ENCODE measurements at regions not wholly inside any gene's neighbourhood (a gene's known extent, or its start where the extent isn't known, plus 50 kb on each side); places are given as distances from the start of the nearest gene placed in this dataset.

DNA sequence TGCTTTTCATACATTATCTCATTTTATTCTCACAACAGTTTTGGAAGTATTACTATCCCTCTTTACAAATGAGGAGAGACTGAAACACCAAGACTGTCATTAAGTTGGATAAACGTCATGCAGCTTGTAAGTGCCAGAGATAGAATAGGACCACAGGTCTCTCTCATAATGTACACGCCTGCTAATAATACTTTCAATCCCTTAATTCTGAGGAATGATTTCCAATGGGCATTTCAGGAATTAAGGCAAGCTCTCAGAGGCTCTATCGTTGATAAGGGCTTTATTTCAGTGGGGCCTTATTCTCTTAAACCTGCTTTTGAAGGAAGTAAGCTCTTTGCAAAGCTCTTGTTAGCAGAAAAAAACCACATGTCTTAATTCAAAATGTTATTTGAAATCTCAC is 229.1 kb downstream of the NFKBIZ start:
- DNase-seq (ENCODE audit: low read depth in 4 of 4, low spot score in 3 of 4): no peak

DNA sequence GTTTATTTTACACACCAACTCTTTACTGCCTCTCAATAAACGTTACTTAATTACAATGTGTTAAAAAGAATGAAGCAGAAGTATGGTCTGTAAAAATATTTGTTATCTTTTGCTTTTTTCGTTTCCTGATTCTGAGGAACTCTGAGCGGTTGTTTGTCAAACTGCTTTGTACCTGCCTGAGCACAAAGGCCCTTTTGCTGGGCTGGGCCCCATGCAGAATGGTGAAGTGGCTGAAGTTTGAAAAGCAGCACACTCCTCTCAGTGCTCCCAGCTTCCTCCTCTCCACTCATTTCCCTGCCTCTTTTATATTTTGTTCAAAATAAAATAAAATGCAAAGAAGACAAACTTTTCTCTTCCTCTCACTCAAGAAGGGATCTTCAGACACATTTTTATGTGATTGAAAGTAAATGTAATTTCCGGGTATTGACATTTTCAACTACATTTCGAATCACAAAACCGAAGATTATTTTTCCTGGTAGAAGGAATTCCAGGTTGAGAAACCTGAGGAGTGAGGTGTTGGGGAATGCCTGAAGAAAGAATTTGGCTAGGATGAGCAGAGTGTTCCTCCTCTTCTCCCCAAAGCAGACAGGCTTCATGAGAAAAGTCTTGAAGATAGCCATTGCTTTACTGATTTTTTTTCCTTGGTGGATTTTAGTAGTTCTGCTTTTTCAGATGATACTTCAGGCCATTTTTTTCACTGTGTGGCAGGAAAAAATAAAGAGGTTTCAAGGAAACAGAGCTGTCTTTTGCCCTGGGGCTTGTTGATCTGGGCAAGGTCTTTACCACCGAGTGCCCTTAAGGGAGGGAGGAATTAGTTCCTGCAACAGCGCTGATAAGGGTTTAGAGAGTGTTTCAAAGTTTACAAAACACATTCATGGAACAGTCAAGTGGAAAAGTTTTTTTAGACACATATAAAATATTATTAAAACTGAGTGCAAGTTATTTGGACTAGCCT is 229.8 kb downstream of the NFKBIZ start:
- no peak for DNase-seq (ENCODE audit: low read depth in 4 of 4, low spot score in 3 of 4)

DNA sequence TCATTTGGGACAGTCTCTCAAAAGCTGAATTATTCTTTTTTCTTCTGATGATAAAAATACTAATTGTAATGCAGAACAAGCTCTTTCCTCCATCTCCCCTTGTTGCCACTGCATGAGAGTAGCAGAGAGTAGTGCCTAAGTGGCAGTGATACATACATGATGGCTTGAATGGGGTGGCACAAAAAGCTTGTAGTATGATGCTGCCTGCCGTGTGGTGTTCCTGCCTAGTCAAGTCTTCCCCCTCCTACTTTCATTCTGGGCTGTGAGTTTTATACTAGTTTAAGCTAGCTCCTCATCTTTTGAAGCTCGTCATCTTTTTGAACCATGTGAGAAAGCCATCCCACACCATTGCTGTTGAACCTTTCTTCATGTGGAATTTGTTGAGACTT is 230.5 kb downstream of the NFKBIZ start:
- DNase-seq (ENCODE audit: low read depth in 4 of 4, low spot score in 3 of 4): no peak

DNA sequence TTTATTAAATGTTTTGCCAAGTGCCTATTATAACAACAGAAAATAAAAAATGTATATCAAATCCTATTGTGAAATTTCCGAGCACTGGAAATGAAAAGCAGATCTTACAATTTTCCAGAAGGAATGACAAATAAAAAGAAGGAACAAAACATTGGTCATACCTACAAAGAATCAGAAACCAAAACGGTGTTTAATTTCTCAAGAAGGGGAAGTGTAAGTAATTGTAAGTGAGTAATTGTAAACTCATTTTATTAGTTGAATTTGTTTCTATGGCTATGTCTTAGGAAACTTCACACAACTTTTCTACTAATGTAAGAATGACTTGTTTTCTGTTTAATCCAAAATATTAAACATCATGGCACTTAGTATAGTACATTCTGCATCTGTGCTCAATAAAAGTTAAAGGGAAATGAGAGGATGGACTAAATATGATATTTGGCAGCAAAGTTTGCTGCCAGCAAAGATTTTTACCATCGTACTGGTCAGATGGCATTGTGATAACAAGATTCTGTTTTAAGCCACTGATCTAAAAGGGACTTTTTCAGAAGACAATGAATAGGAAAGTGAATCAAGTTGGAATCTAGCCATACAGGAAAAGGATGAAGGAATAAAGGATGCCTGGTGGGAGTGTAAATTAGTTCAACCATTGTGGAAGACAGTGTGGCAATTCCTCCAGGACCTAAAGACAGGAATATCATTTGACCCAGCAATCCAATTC is 232.4 kb downstream of the NFKBIZ start:
- no peak for DNase-seq (ENCODE audit: low read depth in 4 of 4, low spot score in 3 of 4)

DNA sequence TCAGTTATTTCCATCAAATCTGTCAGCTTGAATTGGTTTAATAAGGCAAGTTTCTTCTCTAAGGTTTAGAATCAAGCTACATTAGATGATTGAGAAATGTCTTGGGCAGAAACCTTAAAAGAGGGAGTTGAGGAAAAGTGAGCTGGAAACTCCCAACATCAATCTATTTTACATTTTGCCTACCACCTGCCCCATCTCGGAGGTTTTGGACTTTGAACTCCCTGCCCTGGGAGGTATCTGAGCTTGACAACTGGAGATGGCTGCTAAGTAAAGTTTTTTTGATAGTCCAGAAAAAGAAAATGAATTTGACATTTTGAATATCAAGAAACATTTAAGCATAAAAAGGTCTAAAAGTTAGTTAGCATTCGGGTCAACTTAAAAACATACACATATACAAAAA is 234.2 kb downstream of the NFKBIZ start:
- no peak for DNase-seq (ENCODE audit: low read depth in 4 of 4, low spot score in 3 of 4)

DNA sequence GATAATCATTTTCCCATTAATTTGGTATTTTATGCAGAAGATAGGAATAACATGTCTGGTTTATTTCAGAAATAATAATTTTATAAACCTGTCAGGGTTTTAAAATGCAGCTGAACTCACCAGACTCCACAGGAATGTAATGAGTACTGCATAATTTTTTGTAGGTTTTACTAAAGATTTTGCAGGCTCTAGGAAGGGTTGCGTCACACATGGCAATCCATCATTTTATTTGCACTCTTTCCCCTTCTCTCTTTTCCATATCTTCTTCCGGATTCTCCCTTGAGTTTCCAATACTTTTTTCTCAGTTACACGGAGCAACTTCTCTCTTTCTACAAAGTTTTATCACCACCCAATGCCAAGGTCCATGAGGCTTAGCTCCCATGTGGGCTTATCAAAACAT is 234.7 kb downstream of the NFKBIZ start:
- no peak for DNase-seq (ENCODE audit: low read depth in 4 of 4, low spot score in 3 of 4)

DNA sequence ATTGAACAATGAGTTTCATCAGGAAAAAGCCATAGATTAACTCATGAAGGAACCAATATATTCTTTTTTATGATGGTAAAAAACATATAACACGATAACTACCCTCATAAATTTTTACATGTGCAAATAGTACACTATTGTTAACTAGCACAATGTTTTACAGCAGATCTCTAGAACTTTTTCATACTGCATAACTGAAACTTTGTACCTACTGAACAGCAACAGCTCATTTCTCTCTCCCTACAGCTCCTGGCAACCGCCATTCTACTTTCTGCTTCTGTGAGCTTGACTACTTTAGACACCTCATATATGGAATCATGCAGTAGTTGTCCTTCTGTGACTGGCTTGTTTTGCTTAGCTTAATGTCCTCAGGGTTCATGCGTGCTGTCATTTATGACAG is 235.4 kb downstream of the NFKBIZ start:
- DNase-seq (ENCODE audit: low read depth in 4 of 4, low spot score in 3 of 4): no peak

DNA sequence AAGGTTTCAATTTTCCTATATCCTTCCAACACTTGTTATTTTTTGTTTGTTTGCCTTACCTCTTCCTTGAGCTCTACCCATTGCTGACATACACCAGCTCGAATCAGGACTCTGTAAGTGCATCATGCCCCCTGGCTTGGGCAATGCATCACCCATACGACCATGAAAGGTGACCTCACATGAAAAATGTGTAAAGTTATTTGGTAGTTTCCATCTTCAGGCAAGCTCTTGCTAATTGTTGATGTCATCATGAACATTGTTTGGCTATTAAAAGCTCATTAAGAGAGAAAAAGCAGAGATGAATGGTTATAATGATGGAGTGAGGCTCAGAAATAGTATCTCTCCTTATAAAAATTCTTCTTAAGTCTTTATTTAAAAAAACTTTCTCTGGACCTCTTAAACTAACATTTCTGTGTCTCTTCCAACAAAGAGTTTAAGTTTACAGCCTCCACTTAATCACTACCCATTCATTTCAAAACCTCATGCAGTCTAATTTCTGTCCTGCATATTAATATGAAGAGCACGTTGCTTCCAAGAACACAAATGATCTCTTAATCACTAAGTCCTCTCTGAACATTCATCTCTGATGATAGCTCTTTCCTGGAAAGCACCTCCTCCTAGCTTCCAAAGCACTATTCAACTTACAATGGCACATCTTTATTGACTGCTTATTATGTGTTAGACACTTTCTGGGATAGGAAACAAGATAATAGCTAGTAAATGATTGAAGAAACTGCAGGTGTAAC is 236.3 kb downstream of the NFKBIZ start:
- no peak for DNase-seq (ENCODE audit: low read depth in 4 of 4, low spot score in 3 of 4)

DNA sequence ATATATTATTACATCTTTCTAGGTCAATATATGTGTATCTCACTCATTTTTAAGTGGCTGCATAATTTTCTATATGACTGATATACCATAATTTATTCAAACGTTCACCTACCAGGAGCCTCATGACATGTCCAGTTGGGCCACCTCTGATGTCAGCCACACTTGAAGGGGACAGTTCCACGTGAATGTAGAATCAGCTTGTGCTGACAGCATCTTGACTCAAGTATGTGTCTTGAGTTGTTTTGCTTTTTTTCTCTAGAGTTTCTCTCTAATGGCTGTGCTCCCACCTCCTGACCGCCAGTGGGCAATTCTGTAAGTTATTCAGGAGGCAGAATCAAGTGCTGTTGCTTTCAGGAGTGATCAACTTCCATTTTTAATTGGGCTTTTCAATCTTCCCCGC is 237.9 kb downstream of the NFKBIZ start:
- DNase-seq (ENCODE audit: low read depth in 4 of 4, low spot score in 3 of 4): no peak

DNA sequence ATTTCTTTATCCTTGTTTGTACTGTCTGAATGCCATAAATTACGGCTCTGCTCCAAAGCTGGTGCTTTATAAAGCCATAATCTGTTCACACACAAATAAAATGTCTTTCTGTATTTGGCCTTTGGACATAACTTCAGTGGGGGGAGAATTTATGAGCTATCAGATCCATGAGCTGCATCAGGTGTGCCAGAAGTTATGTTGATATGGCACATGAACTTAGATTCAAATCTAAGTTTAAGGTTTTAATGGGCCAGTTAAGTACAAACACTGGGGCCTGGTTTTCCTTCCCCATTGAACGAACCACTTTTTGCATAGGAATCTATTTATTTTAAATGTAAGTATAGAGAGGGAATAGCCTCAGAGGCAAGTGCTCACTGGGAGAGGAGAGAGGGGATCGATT is 239.9 kb downstream of the NFKBIZ start:
- DNase-seq (ENCODE audit: low read depth in 4 of 4, low spot score in 3 of 4): no peak

DNA sequence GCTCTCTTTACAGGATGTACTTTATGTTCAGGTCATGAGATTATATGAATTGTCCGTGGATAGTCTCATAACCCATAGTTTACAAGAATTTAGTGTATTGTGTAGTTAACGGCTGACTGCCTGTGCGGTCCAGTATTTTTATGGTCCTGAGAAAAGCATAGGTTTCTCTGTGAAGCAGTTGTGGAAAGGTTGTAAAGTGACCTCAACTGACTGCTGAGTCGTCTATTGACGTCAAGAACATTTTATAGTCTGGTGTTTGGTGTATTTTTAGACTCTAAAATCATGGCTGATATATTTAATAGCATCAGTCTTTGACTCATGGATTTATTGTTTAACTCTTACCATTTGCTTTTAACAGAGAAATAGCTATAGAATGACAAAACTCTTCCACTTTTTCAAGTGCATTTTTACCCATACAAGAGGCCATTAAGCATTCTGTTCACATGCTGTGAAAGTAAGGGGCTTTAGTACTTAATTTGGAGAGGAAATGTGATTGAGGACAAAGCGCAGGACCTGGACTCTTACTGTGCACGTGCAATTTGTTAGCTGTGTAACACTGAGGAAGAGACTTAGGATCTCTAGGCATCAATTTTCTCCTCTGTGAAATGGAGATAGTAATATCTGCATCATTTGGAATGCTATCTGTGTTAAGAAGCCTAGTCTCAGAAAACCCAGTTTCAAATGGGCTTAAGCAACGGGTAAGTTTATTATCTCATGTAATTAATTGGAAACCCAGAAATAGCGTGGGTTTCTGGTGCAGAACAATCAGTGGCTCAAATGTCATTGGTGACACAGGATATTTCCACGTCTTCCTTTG is 240.8 kb downstream of the NFKBIZ start:
- peak in 1 of 4 donors; percentile 28 for DNase-seq (ENCODE audit: low read depth in 4 of 4, low spot score in 3 of 4)

DNA sequence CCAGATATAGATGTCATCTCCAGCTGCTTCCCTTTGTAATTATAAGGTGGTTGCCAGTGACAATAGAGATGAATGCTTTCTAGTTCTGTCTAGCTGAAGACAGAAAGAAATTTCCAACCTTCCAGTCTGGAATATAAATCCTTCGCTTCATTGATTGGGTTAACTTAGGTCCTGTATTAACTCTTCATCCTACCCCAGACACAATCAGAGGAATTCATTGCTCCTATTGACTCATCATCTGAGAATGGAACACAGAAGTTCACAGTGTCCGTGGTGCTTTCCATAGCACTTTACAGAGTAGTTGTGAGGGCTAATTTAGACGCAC is 241.4 kb downstream of the NFKBIZ start:
- no peak for DNase-seq (ENCODE audit: low read depth in 4 of 4, low spot score in 3 of 4)

DNA sequence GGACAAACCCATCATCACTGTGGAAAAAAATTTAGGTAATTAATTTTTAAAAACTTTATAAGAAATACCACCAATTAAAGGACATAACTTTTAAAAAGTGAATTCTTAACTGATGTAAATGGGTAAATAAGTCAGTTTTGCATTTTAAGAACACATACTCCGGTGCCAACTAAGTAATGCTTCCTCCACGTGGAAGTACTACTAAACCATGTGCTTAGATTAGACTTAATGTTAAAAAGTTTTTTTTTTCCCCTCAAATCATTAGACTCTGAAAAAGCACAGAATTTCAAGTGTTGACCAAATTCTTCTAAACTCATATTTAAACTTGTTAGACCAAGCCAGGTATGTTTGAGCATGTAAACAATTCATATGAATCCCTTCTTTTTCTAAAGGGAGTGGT is 242.0 kb downstream of the NFKBIZ start:
- no peak for DNase-seq (ENCODE audit: low read depth in 4 of 4, low spot score in 3 of 4)

DNA sequence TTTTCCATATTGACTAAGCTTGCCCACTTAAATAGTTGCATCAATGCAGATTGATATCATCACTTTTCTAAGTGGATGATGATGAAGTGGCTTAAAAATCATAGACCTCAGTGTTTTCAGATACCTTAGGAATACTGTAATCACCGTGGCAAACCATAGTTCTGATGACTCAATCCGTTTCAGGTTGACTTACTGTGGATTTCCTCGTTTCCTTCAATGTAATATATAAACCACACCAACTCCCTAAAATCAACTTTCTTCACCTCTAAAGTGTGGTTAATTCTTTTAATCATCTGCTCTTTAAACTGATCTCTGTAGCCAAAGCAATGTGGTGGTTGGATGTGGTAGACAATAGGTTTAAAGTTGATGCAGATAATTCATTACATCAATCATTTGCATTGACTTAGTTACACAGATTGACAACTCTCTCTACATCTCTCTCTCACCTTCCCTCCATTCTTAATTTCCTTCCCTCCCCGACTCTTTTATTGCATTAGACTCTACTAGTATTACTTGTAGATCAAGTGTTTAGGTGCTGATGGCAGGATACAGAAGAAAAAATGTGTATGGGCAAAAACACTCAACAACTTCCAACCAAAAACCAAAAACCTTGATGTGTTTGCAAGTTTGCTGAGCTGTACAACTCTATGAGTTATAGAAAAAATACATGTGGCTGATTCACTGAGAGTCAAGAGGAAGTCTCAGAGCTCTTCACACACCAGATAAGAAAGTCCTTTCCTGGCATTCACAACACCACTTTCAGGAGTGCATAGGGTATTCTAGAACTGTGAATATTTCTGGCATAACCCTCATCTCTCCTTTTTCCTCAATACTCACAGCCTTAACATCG is 243.5 kb downstream of the NFKBIZ start:
- DNase-seq (ENCODE audit: low read depth in 4 of 4, low spot score in 3 of 4): no peak

DNA sequence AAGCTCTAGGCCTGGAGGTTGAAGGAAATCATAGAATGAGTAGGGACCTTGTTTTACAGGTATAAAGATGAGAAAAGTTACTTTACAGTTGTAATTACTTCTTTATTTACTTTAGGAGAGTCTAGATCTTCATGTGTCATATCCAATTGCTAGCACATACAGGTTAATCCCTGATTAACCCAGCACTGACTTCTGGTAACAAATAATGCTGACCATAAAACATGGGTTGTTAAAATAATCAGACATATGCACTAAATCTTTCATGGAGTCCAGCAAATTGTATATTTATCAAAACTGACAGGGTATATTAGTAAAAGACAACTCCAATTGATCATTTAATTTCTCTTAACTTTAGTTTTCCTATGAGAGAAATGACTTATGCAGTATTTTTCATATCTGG is 245.2 kb downstream of the NFKBIZ start:
- no peak for DNase-seq (ENCODE audit: low read depth in 4 of 4, low spot score in 3 of 4)

DNA sequence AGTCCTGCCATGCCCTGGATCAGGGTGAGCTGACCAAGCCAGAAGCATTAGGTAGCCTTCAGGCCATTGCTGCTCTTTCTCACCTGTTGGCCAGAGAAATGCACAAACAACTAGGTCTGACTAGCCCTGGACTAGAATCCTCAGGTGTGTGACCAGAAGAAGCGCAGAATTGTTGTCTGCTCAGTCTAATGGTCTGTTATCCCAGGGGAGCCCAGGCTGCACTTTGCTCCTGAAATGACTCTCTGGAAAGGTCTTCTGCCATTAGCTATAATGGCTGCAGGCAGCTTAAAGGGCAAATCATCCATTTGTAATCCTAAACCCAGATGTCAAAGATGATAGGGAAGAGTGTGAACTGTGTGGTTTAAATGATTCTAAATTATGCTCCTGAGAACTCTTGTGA is 246.1 kb downstream of the NFKBIZ start:
- no peak for DNase-seq (ENCODE audit: low read depth in 4 of 4, low spot score in 3 of 4)

DNA sequence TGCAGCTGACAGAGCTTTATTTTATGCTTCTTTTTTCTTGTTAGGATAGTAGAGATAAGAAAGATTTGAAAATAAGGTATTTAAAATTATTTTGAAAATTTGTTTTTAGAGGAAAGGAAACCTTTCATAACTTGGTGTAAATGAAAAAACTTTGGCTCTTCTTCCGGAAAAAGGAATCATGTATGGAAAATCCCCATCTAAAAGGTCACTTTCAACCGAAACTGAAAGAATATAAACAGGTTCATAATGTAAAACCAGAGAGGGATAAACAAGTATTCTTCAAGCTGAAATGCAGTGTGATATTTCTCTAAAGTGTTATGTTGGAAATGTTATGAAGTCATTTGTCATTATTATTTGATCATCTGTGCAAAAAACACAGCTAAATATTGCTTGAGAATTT is 246.8 kb downstream of the NFKBIZ start:
- DNase-seq (ENCODE audit: low read depth in 4 of 4, low spot score in 3 of 4): no peak

DNA sequence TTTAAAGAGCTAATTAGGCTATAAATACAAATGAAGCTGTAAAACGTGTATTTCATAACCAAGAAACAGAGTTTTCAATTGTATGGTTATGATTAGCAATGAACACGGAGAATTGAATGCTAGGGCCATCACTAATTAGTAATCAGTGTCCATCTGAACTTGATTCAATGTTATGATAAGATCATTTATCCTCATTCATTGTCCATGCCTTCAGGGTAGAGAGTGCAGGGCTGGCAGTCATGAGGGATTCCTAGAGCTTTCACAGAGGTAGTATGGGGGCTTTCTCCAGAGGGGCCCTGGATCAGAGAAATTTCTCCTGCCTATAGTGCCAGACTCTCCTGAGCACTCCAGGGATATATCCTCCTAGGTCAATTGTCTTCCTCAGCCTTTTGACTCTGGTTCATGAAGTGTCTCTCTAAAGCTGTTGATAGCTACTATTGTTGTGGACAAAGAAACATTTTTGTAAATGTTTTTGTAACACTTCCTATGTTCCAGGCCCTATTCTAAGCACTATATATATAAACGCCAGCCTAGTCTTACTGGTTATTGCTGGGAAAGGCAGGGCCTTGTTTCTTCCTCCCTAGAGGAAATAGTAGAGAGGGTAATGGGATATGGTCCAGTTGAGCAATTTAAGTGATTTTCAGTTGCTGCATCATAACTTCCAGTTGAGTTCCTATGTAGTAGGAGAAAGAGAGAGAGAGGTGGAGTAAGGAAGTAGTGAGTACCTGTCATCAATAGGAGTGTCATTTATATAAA is 249.0 kb downstream of the NFKBIZ start:
- DNase-seq (ENCODE audit: low read depth in 4 of 4, low spot score in 3 of 4): no peak

DNA sequence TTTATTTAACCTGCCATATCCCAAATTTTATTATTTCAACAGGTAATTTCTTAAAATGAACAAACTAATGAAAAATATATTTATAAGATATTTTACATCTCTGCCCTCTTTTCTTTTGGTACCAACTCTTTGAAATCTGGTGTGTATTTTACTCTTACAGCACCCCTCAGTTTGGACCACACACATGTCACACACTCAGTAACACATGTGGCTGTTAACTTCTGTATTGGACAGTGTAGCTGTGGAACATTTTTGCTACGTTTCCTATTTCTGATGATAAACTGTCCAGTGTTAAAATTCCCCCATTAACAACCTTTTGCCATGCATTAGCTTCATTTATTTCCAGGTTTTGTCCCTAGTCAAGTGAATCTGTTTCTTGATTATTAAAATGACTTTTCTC is 250.6 kb downstream of the NFKBIZ start:
- DNase-seq (ENCODE audit: low read depth in 4 of 4, low spot score in 3 of 4): no peak

Data from right renal pelvis (tissue), 4 donors.